Ishikawa (cell line): ENCODE measurements at regions not wholly inside any gene's neighbourhood (a gene's known extent, or its start where the extent isn't known, plus 50 kb on each side); places are given as distances from the start of the nearest gene placed in this dataset.

Experiments used
- CEBPB ChIP-seq: IDR thresholded peaks from 2 replicates; pipeline ENCODE4 v1.6.1; 2012
- CREB1 ChIP-seq: IDR thresholded peaks from 2 replicates; pipeline ENCODE4 v1.6.1; 2012; ENCODE audit warnings: low read depth
- EGR1 ChIP-seq: IDR thresholded peaks from 2 replicates; pipeline ENCODE4 v1.6.1; 2012
- EP300 ChIP-seq: IDR thresholded peaks from 2 replicates; pipeline ENCODE4 v1.6.1; 2012; ENCODE audit warnings: borderline replicate concordance
- FOXM1 ChIP-seq: IDR thresholded peaks from 2 replicates; pipeline ENCODE4 v1.6.1; 2012; ENCODE audit warnings: low read depth, borderline replicate concordance
- MAX ChIP-seq: IDR thresholded peaks from 2 replicates; pipeline ENCODE4 v1.6.1; 2012
- NFIC ChIP-seq: IDR thresholded peaks from 2 replicates; pipeline ENCODE4 v1.6.1; 2012
- RAD21 ChIP-seq: IDR thresholded peaks from 2 replicates; pipeline ENCODE4 v1.6.1; 2012; ENCODE audit warnings: low read depth
- REST ChIP-seq: IDR thresholded peaks from 2 replicates; pipeline ENCODE4 v1.6.1; 2012; ENCODE audit warnings: low read depth, mild to moderate bottlenecking
- TAF1 ChIP-seq: IDR thresholded peaks from 2 replicates; pipeline ENCODE4 v1.6.1; 2012; ENCODE audit warnings: low read depth, mild to moderate bottlenecking
- TCF12 ChIP-seq: IDR thresholded peaks from 2 replicates; pipeline ENCODE4 v1.6.1; 2012; ENCODE audit warnings: low read depth
- TEAD4 ChIP-seq: IDR thresholded peaks from 2 replicates; pipeline ENCODE4 v1.6.1; 2012
- YY1 ChIP-seq: IDR thresholded peaks from 2 replicates; pipeline ENCODE4 v1.6.1; 2012; ENCODE audit warnings: low read depth
- ZBTB7A ChIP-seq: IDR thresholded peaks from 2 replicates; pipeline ENCODE4 v1.6.1; 2012; ENCODE audit warnings: low read depth
- TF ChIP-seq, protein P1 (sequence below): IDR thresholded peaks from 2 replicates; pipeline ENCODE4 v1.6.1; 2012

DNA sequence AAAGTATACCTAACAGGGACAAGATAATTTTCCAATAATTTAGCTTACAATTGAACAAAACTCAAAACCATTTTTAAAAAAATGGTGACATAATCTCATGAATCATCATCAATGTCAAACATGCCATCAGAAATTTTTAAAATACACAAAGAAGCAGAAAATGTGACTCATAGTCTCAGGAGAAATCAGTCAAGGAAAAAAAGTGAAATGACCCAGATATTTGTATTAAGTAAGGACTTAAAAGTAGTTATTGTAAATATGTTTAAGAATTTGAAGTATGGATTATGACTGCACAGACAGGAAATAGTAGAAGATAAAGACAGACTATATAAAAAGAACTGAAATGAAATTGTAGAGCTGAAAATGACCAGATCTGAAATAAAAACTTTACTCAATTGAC is 473.9 kb upstream of the SYT4 start:
- TF ChIP-seq EGR1 (no peak), TCF12 (no peak), TEAD4 (no peak), NFIC (no peak), FOXM1 (no peak), RAD21 (no peak), YY1 (no peak), CREB1 (no peak), MAX (no peak), ZBTB7A (no peak), REST (no peak), TAF1 (no peak), EP300 (no peak)
- TF ChIP-seq, protein P1, sequence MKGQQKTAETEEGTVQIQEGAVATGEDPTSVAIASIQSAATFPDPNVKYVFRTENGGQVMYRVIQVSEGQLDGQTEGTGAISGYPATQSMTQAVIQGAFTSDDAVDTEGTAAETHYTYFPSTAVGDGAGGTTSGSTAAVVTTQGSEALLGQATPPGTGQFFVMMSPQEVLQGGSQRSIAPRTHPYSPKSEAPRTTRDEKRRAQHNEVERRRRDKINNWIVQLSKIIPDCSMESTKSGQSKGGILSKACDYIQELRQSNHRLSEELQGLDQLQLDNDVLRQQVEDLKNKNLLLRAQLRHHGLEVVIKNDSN, result no peak

DNA sequence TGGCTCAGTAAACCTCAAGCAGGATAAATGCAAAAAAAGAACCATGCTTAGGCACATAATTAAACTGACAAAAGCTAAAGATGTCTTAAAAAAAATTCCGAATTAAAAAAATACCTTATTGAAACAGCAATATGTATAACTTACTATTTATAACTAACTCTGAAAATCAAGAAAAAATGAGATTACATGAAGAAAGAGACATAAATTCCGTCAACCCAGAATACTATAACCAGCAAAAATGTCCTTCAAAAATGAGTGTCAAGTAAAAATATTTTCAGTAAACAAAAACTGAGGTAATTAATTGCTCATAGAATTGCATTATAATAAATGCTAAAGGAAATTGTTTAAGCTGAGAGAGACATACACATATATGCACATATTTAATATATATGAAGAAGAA is 474.5 kb upstream of the SYT4 start:
- TF ChIP-seq EGR1, result no peak
- no peak for TF ChIP-seq FOXM1
- no peak for TF ChIP-seq YY1
- no peak for TF ChIP-seq TCF12
- TF ChIP-seq EP300, result no peak
- TF ChIP-seq NFIC, result no peak
- no peak for TF ChIP-seq ZBTB7A
- TF ChIP-seq, protein P1, result no peak
- no peak for TF ChIP-seq CREB1
- TF ChIP-seq TEAD4, result no peak
- TF ChIP-seq CEBPB, result no peak

DNA sequence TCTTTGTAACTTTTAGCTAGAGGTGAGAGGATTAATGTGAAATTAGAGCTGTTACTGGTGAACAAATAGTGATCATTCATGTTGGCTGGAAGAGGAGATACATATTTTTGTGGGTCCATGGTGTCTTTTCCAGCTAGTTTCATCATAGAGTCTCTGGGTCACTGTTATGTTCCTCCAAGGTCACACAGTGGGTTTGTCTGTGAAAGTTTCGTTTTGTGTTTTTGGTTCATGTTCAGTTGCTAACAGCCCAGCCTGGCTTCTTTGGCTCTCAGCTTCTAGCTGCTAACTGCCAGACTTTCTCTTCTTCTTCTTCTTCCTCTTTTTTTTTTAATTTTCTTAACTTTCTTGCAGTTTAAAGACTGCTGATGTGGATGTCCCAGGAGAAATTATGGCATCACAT is 480.0 kb upstream of the SYT4 start:
- TF ChIP-seq TEAD4, result no peak
- TF ChIP-seq RAD21, result no peak
- TF ChIP-seq FOXM1, result no peak
- TF ChIP-seq EP300, result no peak
- TF ChIP-seq CEBPB, result no peak
- TF ChIP-seq, protein P1, result no peak
- TF ChIP-seq YY1, result no peak
- TF ChIP-seq TCF12, result no peak
- TF ChIP-seq CREB1, result no peak
- TF ChIP-seq NFIC, result no peak
- TF ChIP-seq MAX, result no peak
- no peak for TF ChIP-seq EGR1
- TF ChIP-seq REST, result no peak
- TF ChIP-seq ZBTB7A, result no peak
- no peak for TF ChIP-seq TAF1

GRCh38 chr18:43758734-43759133 is 481.4 kb upstream of the SYT4 start:
- TF ChIP-seq TEAD4 (no peak), REST (no peak), NFIC (no peak), CEBPB (no peak), FOXM1 (no peak), TAF1 (no peak), YY1 (no peak), CREB1 (no peak), EGR1 (no peak)
- TF ChIP-seq, protein P1, result no peak
